HG03571 (cell line): ENCODE measurements at regions not wholly inside any gene's neighbourhood (a gene's known extent, or its start where the extent isn't known, plus 50 kb on each side); places are given as distances from the start of the nearest gene placed in this dataset.

Experiments
- ATAC-seq: cut with Tn5 transposase; IDR thresholded peaks from one replicate; pipeline ENCODE4 v1.9.1; 2021; ENCODE audit not compliant: unreplicated experiment

DNA sequence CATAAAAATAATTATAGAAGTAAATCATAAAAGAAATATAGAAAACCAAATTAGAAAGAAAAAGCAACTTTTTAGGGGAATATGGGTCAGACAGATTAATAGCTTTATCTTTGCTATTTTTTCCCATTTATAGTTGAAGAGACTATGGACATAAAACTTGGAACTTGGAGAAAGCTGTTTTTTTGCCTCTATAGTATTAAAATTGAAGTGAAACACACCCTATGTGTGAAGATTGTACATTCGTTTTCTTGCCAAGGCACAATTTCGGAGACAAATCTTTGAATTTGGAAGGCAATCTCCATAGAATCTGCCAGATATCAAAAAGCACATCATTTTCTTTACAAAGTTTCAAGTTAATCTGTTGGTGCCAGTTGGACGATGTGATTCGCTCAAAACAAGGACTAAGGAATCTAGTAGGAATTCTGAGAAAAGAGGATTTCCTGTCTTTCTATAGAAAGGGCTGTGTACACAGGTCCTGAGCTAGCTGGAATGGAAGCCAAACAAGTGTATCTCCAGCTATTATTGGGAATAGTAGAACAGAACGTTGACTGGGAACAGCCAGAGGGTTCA is 156.3 kb downstream of the SLC7A11 start:
- ATAC-seq = no peak

DNA sequence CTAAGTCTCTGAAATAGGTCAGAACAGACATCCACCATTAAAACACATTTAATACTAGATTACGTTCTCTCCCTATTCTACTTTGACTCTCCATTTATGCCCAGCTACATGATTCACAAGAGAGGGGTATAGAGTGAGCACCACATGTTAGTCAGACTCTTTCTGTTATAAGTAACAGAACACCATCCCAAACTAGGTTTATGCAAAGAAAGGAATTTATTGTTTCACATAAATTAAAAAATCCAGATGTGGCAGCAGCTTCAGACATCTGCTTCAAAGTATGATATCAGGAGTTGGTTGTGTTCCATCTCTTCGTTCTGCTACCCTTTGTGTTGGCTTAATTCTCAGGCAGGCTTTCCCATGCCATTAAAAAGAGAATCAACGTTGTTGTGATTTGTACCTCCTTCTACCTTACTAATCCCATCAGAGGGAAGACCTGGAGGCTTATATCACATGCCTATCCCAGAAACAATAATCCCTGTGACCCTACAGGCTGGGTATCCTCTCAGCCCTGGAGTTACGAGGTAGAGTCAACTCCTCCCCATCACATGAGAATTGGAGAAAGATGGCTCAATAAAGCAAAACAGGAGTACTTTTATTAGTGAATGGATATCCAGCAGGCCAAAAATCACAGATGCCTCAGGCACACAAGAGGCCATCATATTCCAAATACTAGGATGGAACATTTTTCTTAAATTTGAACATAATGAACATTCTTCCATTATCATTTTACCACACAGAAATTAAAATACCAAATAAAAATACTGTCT is 163.2 kb downstream of the SLC7A11 start:
- no peak for ATAC-seq

- ATAC-seq = no peak
Measured at GRCh38 chr4:138078253-138078652, 163.9 kb downstream of the SLC7A11 start.

DNA sequence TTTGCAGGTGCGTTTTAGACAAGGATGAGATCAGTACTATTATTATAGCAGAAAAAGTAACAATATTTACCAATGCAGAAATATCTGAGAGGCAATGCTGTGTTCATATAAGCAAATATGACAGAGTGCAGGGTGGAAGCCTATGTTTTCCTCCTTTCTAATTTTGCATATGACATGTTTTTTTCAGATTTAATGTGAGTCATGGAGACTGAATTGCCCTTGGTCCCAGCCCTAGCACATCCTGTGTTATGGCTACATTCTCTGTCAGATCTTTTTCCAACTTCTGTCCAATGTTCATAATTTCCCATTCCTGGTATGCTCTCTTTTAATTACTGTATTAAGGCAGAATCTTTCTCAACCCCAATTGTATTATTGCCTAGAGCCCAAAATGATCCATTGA is 165.6 kb downstream of the SLC7A11 start:
- ATAC-seq = no peak

GRCh38 chr4:138070816-138071215 is 171.3 kb downstream of the SLC7A11 start:
- no peak for ATAC-seq

DNA sequence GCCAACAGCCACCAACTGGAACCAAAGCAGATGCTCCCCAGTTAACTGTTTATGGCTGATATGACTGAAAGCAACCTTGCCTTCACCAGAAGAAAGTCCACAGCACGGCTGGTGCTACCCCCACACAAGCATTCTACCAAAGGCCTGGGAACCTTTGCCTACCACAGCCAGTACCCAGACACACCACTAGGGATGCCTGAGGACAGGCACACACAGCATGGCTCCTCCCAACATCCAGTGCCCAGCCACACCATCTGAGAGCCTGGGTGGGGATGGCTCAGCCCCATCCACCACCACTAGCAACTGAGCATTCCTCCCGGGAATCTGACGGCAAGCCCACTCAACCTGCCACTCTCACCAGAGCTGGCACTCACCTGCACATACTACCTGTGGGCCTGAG is 178.6 kb downstream of the SLC7A11 start:
- ATAC-seq = no peak

- ATAC-seq = no peak
Measured at GRCh38 chr4:138062929-138063328, 179.2 kb downstream of the SLC7A11 start.

GRCh38 chr4:138056541-138056940 is 185.6 kb downstream of the SLC7A11 start:
- ATAC-seq = no peak

DNA sequence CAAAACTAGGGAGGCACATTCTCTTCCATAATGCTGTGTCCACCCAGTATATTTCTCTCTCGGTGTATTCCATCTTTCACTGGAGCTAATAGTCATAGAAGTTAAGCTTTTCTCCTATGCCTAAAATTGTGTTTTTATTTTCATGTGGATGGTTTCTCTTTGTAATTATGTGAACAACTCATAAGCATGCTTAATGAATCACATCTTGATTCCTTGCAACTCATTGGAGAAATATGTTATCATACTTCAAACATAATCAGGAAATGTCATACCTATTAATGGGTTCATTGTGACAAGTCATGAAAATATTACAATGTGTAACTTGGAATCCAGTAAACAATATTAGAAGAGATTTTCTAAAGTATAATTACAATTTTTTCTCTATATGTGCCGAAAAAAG is 186.3 kb downstream of the SLC7A11 start:
- no peak for ATAC-seq

DNA sequence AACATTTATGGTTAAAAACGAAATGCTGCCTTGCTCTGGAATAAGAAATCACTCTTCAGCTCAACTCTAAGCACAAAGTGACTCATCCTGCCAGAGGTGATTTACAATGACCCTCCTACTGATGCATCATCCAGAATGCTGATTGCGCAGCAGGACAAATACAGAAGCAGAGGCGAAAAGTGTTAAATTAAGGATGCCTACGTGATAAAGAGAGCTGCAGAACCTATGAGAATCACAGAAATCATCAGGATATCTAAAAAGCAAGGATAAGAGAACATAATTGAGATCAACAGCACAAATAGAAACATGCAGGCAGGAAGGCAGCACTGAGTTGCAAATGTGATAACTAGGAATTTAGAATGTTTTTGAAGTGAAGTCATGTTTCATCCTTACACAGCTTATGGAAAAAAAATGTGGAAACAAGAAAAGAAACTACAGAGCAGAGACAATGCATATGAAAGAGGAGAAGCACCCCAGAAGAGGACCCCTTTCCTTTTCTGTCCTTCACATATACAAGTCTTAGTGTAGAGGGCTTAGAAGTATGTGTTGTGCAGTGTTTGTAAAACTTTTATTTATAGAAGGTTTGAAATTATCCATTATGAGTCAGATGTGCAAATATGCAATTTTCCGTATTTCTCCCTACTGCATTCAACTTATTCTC is 188.4 kb downstream of the SLC7A11 start:
- ATAC-seq = no peak

- no peak for ATAC-seq
Measured at GRCh38 chr4:138052806-138053632, 189.1 kb downstream of the SLC7A11 start.

GRCh38 chr4:138051157-138051556 is 191.0 kb downstream of the SLC7A11 start:
- no peak for ATAC-seq

GRCh38 chr4:138050601-138051000 is 191.5 kb downstream of the SLC7A11 start:
- ATAC-seq = no peak

GRCh38 chr4:138049355-138049754 is 192.8 kb downstream of the SLC7A11 start:
- ATAC-seq = no peak

GRCh38 chr4:138047290-138047689 is 194.9 kb downstream of the SLC7A11 start:
- no peak for ATAC-seq

- no peak for ATAC-seq
Measured at GRCh38 chr4:138045036-138045435, 197.1 kb downstream of the SLC7A11 start.

DNA sequence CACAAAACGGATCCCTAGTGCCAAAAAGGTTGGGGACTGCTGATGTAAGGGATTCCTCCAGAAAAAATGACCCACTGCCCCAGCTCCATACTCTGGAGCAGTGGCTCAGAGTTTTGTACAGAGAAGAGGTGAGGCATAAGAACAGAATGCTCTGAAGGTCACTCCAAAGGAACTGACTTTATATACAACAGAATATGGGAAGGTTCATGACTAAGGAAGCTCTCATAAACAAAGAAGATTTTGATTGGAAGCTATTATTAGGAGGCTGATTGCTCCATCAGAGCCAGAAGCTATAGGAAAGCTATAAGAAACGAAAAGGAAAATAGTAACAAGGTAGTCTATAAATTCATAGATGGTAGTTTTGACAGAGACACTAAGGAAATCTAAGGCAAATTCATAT is 203.1 kb downstream of the SLC7A11 start:
- no peak for ATAC-seq

DNA sequence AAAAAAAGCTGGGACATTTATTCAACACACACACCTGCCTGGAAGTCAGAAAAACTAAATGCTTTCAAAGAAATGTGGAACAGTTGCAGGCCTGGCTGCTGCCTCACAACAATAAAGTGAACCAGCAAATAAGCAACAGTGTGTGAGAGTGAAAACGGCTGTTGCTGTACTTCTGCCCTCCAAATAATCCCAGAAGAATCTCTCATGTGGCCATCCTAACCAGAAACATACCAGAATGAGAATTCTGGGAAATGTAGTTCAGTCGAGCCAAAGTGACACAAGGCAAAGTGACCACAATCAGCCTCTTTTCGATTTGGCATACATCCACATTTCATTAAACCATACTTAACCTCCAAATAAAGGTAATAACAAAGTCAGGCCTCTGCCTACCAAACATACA is 204.5 kb downstream of the SLC7A11 start:
- ATAC-seq = no peak

GRCh38 chr4:138035781-138036258 is 206.3 kb downstream of the SLC7A11 start:
- ATAC-seq = peak; percentile 100

- no peak for ATAC-seq
Measured at GRCh38 chr4:138034871-138035270, 207.3 kb downstream of the SLC7A11 start.

DNA sequence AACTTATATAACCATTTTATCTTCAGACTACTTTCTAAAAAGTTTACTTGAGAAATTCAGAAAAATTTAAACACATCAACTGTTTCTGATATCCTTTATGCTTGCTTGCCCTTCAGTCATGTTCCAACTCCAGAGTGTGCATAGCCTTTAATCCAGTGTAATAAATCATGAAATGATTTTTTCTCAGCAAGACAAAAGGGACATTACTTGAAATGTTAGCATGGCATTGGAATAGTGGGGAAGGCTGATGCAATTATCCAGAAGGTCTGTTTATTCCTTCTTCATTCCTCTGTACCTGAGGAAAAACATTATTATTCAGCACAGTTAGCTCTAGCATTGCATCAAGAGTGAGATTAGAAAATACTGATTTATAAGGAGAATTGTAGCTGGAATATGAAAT is 209.9 kb downstream of the SLC7A11 start:
- no peak for ATAC-seq
